SK-N-MC (cell line): ENCODE measurements at regions not wholly inside any gene's neighbourhood (a gene's known extent, or its start where the extent isn't known, plus 50 kb on each side); places are given as distances from the start of the nearest gene placed in this dataset.
A peak's percentile ranks its signal among the peaks of the same experiment; 100 is the strongest.
"Not testable (repeated sequence)": the region's sequence is repeated elsewhere in the genome, so short reads cannot be mapped to it uniquely, and the experiment has no call there.

Experiments used
- DNase-seq: peaks from one replicate; pipeline ENCODE4 v3.0.0-alpha.2; 2011; ENCODE audit warnings: low read depth, low spot score
- H3K27ac ChIP-seq: fragments of 200-600 bp; sonication (generic); 2 replicates; pipeline ENCODE4 v1.5.1; 2016; ENCODE audit warnings: mixed run types
- H3K36me3 ChIP-seq: fragments of 200-600 bp; sonication (generic); 2 replicates; pipeline ENCODE4 v1.6.1; 2017; ENCODE audit warnings: antibody characterized with exemption, low read length, mixed read lengths; ENCODE audit not compliant: insufficient read depth
- H3K4me3 ChIP-seq: fragments of 200-600 bp; sonication (generic); 2 replicates; pipeline ENCODE4 v1.5.1; 2016
- H3K9ac ChIP-seq: fragments of 200-600 bp; sonication (generic); 2 replicates; pipeline ENCODE4 v1.8.0; 2017; ENCODE audit warnings: mixed run types, mixed read lengths; ENCODE audit not compliant: insufficient read length
- H3K9me3 ChIP-seq: fragments of 200-600 bp; sonication (generic); 2 replicates; pipeline ENCODE4 v1.6.1; 2017; ENCODE audit warnings: low read depth, mild to moderate bottlenecking, antibody characterized with exemption, low read length, moderate library complexity, mixed read lengths
- EZH2 ChIP-seq: fragments of 200-600 bp; sonication (generic); IDR thresholded peaks from one replicate; pipeline ENCODE4 v1.6.1; 2017; ENCODE audit warnings: antibody characterized with exemption
- FOXP2 ChIP-seq: optimal IDR thresholded peaks from 2 replicates; pipeline ENCODE3; 2011; ENCODE audit warnings: mild to moderate bottlenecking, moderate library complexity; ENCODE audit not compliant: insufficient read depth; ENCODE audit errors: extremely low read length, control extremely low read depth
- POLR2AphosphoS5 ChIP-seq: IDR thresholded peaks from 2 replicates; pipeline ENCODE4 v1.6.1; 2012; ENCODE audit warnings: mild to moderate bottlenecking, low read depth, low read length, borderline replicate concordance

DNA sequence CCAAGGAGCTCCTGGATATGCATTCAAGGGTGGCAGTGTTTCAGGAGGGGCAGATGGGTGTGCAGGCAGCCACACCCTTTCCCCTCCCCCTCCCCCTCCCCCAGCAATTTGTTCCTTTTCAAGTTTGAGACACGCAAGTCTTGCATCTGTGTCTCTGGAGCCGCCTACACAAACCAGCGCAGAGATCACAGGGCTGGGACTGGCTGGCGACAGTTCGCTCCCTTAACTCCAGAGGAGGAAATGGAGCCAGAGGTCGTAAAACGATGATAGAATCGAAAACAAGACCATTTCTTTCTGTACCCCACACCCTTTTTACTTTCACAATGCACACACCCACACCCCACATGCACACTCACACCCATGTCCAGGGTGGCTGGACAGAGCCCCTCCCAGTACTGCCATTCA is 163.1 kb downstream of the LY86 start:
- Histone ChIP-seq H3K9ac (no peak overlapping the region), H3K9me3 (no peaks in the 10 kb centered on the region), H3K36me3 (no peaks in the 10 kb centered on the region), H3K4me3 (peak overlapping the region; percentile 6), H3K27ac (peak overlapping the region; percentile 91)
- no peak for DNase-seq
- TF ChIP-seq EZH2 (no peak), POLR2AphosphoS5 (0 out of 2 replicates have a peak, but pooled peaks have one; percentile 34)

DNA sequence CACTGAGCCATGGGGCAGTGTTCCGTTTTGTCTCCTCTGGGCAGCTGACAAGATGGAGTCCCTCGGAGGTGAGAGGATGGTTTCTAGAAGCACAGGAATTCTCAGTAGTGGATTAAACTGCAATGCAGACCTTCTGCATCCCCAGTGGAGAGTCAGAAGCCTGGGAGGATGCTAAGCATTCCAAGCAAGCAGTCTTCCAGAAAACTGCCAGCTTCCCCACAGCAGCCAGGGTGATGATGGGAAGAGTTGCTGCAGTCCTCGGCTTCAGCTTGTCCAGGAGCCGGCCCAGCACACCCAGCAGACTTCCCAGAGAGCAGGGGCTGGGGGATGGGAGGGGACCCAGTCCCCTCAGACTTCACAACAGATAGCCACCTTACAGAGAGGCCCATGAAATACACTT is 163.6 kb downstream of the LY86 start:
- no peak overlapping the region for H3K9ac ChIP-seq
- H3K9me3 ChIP-seq, result no peaks in the 10 kb centered on the region
- H3K4me3 ChIP-seq, result peak overlapping the region; percentile 6
- no peaks in the 10 kb centered on the region for H3K36me3 ChIP-seq
- no peak for DNase-seq
- H3K27ac ChIP-seq, result peak overlapping the region; percentile 91
- no peak for TF ChIP-seq FOXP2
- TF ChIP-seq POLR2AphosphoS5, result no peak
- TF ChIP-seq EZH2, result no peak

DNA sequence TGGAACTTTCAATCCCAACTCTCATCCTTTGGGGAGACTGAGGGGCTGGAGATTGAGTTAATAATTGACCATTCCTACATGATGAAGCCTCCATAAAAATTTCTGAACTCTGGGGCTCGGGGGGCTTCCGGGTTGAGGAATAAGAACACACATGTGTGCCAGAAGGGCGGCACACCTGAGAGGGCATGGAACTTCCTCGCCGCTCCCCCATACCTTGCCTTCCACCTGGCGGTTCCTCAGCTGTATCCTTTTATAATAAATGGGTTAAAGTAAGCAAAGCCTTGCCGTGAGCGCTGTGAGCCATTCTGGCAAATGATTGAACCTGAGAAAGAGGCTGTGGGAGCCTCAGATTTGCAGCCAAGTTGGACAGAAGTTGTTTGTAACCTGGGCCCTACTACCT is 164.8 kb downstream of the LY86 start:
- H3K4me3 ChIP-seq, result no peak overlapping the region
- peak overlapping the region; percentile 91 for H3K27ac ChIP-seq
- H3K36me3 ChIP-seq, result no peaks in the 10 kb centered on the region
- no peaks in the 10 kb centered on the region for H3K9me3 ChIP-seq
- no peak overlapping the region for H3K9ac ChIP-seq
- TF ChIP-seq FOXP2, result no peak
- no peak for TF ChIP-seq POLR2AphosphoS5
- TF ChIP-seq EZH2, result no peak
- no peak for DNase-seq

- no peak overlapping the region for H3K4me3 ChIP-seq
- TF ChIP-seq FOXP2, result no peak
- TF ChIP-seq POLR2AphosphoS5, result no peak
- no peak for TF ChIP-seq EZH2
- H3K9ac ChIP-seq, result no peak overlapping the region
- DNase-seq, result no peak
- no peaks in the 10 kb centered on the region for H3K9me3 ChIP-seq
- no peaks in the 10 kb centered on the region for H3K36me3 ChIP-seq
- no peak overlapping the region for H3K27ac ChIP-seq
These were observed 168.0 kb downstream of the LY86 start for GRCh38 chr6:6756526-6756925.

- no peaks in the 10 kb centered on the region for H3K36me3 ChIP-seq
- DNase-seq, result no peak
- H3K9ac ChIP-seq, result no peak overlapping the region
- H3K4me3 ChIP-seq, result no peak overlapping the region
- no peak overlapping the region for H3K27ac ChIP-seq
- TF ChIP-seq EZH2 (no peak), FOXP2 (no peak), POLR2AphosphoS5 (no peak)
- H3K9me3 ChIP-seq, result no peaks in the 10 kb centered on the region
These were observed 170.0 kb downstream of the LY86 start for GRCh38 chr6:6758546-6758914.

DNA sequence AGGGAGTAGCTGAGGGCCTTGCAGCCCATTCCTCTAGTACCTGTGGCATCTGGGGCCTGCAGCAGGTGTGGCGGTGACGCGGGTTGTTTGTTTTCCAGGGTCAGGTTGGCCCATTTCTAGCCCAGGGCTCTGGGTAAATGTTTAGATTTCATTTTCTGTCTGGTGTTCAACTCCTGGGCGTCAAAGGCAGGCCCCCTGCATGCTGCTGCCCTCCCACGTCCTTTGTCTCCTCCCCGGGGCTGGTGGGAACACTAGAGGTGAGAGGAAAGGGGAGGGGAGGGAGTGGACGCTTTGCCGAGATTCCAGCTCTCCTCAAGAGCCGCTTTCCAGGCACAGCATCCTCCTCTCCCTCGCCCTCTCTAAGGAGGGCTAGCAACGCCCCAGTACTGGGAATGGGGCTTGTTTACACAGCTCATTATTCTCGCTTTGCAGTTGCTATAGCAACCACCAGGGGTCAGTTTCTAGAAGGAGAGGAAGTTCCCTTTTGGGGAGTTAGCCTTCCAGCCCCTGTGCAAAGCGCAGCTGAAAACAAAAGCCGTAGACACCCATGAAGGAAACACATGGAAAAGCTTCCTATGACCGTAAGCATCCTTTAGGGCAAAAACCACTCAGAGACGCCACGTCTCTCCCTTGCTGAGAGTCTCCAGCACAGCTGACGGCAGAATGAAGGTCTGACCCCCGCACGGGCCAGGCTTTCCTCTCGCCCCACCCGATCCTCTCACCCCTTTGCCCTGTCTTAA is 170.6 kb downstream of the LY86 start:
- no peak overlapping the region for H3K9ac ChIP-seq
- H3K9me3 ChIP-seq, result no peaks in the 10 kb centered on the region
- H3K36me3 ChIP-seq, result no peaks in the 10 kb centered on the region
- H3K27ac ChIP-seq, result 0 out of 2 replicates have a peak overlapping the region, but pooled peaks have one; percentile 56
- TF ChIP-seq EZH2, result no peak
- no peak for TF ChIP-seq FOXP2
- no peak for TF ChIP-seq POLR2AphosphoS5
- DNase-seq, result no peak
- H3K4me3 ChIP-seq, result no peak overlapping the region

DNA sequence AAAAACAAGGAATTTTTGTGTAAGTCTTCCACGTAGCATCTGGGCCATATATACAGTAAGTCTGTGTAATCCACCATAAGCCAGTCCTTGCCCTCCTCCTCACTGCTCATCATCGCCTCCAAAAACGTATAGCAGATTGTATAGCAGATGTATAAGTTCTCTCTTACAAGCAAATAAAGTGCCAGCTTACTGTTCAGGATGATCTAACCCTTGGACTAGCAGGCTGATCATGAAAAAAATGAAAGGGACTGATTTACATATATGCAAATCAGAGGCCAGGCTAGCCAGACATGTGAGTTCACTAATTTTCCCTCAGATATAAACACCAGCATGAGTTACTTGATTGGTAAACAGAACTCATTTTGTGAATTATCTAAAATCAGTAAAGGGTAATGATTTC is 171.5 kb downstream of the LY86 start:
- Histone ChIP-seq H3K9ac (no peak overlapping the region), H3K9me3 (no peaks in the 10 kb centered on the region), H3K4me3 (no peak overlapping the region), H3K36me3 (no peaks in the 10 kb centered on the region), H3K27ac (peak overlapping the region; percentile 56; the same call in 1 of the 2 replicates)
- no peak for DNase-seq
- no peak for TF ChIP-seq EZH2
- no peak for TF ChIP-seq POLR2AphosphoS5
- TF ChIP-seq FOXP2, result no peak

DNA sequence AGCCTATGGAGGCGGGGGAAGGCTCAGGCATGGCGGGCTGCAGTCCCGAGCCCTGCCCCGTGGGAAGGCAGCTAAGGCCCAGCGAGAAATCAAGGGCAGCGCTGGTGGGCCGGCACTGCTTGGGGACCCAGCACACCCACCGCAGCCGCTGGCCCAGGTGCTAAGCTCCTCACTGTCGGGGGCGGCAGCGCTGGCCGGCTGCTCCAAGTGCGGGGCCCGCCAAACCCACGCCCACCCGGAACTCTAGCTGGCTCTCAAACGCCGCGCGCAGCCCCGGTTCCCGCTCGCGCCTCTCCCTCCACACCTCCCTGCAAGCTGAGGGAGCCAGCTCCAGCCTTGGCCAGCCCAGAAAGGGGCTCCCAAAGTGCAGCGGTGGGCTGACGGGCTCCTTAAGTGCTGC is 174.0 kb downstream of the LY86 start:
- not testable (repeated sequence) for H3K27ac ChIP-seq, H3K36me3 ChIP-seq, H3K9ac ChIP-seq, H3K4me3 ChIP-seq, H3K9me3 ChIP-seq, DNase-seq

DNA sequence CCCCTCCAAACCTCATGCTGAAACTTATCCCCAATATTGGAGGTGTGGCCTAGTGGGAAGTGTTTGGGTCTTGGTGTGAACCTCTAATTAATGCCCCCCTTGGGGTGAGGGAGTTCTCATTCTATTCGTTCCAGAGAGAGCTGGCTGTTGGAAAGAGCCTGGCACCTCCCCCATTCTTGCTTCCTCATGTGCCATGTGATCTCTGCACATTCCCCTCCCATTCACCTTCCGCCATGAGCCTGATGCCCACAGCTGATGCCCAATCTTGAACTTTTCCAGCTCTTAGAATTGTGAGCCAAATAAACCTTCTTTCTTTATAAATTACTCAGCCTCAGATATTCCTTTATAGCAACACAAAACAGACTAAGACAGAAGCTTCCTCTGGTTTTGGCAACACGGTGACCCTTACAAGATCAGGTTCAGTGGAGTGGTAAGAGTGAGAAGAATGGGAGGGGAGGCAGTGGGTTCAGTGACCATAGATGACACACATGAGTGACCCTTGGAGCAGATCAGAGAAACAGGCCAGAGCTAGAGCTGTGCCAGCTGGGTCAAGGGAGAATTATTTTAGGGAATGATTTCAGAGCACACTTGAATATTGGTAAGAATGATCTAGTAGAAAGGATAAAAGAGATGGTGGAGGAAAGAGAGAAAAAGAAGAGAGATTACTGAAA is 176.4 kb downstream of the LY86 start:
- no peaks in the 10 kb centered on the region for H3K9me3 ChIP-seq
- no peak overlapping the region for H3K4me3 ChIP-seq
- no peak overlapping the region for H3K9ac ChIP-seq
- no peaks in the 10 kb centered on the region for H3K36me3 ChIP-seq
- TF ChIP-seq FOXP2, result no peak
- no peak for TF ChIP-seq POLR2AphosphoS5
- TF ChIP-seq EZH2, result no peak
- no peak for DNase-seq
- no peak overlapping the region for H3K27ac ChIP-seq
